ENCODE measurements at regions not wholly inside any gene's neighbourhood (a gene's known extent, or its start where the extent isn't known, plus 50 kb on each side); places are given as distances from the start of the nearest gene placed in this dataset.
A peak's percentile ranks its signal among the peaks of the same experiment; 100 is the strongest.
"Not testable (repeated sequence)": the region's sequence is repeated elsewhere in the genome, so short reads cannot be mapped to it uniquely, and the experiment has no call there.

DNA sequence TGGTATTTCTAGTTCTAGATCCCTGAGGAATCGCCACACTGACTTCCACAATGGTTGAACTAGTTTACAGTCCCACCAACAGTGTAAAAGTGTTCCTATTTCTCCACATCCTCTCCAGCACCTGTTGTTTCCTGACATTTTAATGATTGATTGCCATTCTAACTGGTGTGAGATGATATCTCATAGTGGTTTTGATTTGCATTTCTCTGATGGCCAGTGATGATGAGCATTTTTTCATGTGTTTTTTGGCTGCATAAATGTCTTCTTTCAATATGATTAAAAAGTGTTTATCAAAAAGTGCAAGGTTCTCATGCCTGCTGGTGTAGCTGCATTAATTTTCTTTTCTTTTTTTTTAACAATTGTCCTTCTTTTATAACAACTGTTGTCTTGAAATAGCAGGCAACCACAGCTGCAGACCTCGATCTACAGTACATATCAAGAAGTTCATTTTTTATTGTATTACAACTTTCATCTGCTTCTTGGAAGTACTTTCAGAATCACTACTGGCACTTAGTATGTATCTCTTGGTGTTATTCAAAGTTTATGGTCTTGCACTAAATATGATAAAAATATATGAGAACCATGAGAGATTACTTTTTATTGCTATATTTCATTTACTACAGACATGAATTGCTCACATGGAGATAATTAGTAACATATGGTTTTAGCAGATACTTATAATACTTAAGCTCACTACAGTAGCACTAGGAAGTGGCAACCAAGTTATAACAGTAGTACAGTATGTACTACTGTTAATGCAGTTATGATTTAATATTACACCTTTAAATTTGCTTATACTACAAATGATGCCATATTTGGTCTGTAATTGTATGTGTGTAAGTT is 358.0 kb downstream of the ETV1 start:
- not testable (repeated sequence) for DNase-seq

DNA sequence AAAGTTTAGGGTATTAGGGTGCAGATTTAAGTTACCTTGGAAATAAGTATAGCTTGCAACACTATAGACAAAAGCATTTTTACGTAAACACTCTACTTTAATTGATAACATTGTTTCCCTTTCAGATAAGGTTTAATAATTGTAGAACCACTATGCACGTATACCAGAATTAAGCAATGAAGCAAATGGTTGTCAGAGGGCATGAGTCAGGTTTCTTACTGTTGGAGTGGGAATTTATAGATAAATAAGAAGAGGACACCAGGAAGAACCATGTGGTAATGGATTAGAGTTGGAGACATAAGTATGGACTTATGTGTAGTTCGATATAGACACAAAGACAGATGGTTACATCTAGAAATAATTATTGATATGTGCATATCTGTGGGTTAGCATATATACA is 355.6 kb downstream of the ETV1 start:
- no peak for DNase-seq

DNA sequence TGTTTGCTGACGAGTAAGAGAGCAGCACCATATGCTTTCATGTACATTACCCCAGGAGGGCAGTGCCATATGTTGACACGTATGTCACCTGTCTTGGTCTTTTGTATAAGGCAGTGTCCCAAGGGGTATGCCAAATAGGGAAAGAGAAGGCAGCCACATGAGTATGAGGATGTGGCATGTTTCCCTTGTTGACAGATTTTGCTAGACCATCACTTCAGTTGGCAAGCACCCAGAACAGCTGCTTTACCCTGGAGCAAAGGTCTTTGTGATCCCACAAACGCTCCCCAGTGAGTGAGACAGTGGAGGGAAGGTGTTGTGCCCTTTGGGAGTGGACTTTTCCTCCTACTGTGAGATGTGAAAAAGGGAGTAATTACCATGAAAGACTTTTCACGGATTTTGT is 350.1 kb downstream of the ETV1 start:
- peak; percentile 28 for DNase-seq

DNA sequence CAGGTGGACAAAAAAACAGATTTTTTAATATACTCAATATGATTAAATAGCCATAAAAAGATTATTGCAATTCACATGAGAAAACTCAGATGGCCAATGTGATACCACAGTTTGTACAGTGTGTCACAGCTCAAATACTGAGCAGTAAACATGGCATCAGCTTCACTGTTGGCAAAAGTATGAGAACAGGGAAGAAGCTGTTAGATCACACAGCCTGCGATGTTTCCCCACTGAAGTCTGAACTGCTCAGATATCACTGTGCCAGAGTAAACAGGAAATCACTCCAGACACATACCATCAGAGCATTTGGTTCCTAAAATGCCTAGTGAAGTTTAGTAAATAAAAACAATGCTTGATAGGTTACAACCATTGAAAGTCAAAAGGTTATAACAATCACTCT is 347.8 kb downstream of the ETV1 start:
- DNase-seq: no peak

DNA sequence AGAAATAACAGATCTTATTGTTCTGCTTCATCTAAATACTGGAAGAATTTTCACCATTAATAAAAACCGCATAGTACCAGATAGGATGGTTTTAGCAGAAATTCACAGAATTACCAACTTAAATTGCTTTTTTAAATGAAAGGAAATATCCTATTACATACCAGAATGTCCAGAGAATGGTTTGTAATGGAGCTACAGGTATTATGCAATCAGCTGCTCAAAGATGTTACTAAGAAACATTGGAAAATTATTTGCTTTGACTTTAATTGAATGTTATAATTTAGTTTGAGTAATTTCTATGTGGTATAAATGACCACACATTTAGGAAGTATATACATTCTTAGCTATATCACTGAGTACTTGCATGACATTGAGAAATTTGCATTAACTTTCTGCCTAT is 338.3 kb downstream of the ETV1 start:
- no peak for DNase-seq

DNA sequence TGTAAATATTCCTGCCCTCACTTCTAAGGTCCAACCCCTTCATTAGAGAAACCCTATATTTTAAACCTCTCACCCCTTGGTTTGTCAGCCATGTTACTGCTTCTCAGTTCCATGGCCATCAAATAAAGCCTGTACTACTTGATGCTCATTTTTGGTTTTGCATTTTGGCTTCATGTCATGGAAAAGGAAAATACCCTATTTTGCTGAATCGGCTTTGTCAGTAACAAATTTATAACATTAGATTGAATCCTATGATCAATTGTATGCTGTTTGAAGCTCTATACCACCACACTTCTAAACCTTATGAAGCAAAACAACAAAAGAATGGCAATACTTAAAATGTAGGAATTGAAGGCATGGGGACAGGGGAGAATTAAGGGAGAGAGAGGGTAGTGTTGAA is 333.1 kb downstream of the ETV1 start:
- DNase-seq: no peak

DNA sequence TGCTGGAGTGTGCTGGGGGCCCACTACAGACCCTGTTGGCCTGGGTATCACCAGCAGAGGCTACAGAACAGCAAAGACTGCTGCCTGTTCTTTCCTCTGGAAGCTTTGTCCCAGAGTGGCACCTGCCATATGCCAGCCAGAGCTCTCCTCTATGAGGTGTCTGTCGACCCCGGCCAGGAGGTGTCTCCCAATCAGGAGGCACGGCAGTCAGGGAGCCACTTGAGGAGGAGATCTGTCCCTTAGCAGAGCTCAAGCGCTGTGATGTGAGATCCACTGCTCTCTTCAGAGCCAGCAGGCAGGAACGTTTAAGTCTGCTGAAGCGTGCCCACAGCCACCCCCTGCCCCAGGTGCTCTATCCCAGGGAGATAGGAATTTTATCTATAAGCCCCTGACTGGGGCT is 316.2 kb downstream of the ETV1 start:
- no peak for DNase-seq

DNA sequence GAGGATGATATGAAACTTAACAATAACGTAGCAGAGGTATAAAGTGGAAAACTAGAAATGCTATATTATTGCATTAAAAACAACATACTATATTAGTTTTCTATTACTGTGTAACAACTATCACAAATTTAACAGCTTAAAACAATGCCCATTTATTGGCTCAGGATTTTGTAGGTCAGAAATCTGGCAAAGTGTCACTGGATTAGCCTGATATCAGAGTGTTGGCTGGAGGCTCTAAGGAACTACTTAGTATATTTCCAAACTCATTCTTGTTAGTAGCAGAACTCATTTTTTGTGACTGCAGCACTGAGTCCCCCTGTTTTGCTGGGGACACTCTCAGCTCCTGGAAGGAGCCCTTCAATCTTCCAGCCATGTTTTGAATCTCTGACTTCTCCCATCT is 306.8 kb downstream of the ETV1 start:
- DNase-seq: no peak

DNA sequence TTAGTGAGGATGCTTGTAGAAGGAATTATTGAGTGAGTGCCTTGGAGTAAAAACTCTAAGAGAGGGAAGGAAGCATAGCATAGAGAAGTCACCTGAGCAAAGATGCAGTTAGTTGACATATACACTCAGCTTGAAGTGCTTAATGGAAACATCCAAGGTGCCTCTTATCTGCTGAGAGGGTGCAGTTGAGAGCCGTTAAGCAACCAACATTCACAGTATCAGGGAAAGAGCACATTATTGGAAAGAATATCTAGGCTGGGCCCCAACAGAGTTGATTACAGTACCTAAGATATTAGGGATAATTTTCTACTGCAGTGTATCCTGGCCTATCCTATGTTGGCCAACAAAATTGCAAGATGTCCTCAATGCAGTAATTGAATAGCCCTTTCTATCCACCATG is 302.0 kb downstream of the ETV1 start:
- DNase-seq: no peak

DNA sequence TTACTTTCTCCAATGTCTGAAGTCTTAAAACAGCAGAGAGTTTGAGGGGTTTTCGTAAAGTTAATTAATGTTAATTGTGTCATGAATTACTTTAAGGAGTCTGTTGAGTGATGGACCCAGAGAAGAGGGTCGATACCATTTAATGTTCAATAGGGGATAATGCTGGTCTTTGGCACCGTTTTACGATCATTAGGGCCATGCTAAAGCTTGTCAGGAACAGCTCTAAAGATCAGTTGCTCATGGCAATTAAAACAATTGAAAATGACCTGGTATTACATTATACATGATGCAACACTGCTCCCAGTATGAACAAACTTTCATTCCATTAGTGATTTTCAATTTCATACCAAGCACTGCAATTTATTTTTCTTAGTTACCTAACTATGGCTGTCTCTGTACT is 296.9 kb downstream of the ETV1 start:
- DNase-seq: no peak

DNA sequence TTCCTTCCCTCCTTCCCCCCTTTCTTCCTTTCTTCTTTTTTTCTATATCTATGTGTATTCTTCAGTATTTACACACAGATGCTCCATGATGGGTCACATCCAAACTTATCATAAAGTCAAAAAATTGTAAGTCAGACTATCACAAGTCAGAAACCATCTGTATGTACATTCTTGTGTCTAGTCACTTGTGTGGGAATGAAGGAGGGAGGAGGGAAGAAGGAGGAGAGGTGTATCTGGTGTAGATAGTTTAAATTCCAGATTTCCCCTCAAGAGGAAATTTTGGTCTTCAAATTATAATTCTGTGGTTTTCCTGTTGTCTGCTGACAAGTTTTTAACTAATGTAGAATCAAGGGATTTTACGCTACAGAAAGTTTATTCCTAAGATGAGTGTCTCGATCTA is 287.2 kb downstream of the ETV1 start:
- no peak for DNase-seq

DNA sequence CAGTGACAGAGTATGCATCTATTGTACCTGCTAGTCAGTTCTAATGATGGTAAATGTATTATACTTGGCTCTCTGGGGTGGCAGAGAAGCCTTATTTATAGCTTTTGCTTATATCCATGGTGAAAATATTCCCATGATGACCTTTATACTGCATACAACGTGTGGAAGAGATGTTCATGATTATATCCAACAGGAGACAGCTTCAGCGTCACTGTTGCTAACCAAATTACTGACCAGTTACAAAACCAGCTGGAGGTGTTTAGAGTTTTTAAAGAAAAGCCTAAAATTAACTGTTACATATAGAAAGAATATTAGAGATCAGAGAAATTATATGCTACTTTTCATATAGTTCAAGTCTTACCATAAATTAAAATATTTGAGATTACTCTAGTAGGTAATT is 280.8 kb downstream of the ETV1 start:
- no peak for DNase-seq

DNA sequence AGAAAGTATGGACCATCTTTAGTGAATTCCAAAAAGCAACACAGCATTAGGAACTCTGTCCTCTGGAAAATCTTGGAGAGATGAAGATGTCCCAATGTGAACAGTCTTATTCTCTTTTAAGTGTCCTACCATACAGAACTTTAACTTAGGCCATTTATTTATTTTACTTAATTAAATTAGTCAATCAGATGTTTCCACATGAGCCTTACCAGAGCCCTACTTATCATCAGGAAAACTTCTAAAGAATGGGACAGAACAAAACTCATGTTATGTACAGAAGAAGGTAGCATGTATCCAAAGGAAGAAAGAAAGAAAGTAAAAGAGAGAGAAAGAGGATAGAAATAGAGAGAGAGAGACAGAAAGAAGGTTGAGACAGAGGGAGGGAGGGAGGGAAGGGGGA is 276.4 kb downstream of the ETV1 start:
- DNase-seq: no peak

DNA sequence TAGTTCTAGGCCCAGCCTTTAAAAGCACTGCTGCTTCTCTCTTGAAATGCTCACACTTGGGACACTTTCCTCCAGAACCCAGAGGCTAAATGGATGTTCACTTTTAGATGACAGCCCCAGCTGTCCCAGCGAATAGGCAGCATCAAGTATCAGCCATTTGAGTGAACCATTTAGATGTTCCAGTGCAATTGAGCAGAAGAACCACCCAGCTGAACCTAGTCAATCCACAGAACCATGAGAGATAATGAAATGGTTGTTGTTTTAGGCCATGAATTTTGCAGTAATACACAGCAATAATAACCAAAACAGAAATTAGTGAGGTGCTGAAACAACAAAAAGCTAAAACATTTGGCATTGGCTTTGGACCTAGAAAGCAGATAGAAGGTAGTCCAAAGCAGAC is 273.9 kb downstream of the ETV1 start:
- DNase-seq: no peak

DNA sequence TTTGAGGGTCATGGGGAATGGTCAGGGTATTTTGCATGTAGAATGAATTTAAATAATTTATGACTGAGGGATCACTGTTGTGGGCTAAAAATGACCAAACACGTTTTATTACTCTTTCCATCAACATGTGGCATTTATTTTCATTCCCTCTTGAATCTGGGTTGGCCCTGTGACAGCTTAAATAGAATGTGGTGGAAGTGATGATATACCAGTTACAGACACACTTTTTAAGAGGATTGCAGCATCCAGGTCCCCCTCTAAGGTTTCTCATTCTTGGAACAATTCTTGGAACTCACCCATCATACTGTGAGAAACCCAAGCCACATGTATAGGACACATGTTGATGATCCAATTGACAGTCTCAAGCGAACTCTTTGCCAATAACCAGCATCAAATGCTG is 272.4 kb downstream of the ETV1 start:
- no peak for DNase-seq

DNA sequence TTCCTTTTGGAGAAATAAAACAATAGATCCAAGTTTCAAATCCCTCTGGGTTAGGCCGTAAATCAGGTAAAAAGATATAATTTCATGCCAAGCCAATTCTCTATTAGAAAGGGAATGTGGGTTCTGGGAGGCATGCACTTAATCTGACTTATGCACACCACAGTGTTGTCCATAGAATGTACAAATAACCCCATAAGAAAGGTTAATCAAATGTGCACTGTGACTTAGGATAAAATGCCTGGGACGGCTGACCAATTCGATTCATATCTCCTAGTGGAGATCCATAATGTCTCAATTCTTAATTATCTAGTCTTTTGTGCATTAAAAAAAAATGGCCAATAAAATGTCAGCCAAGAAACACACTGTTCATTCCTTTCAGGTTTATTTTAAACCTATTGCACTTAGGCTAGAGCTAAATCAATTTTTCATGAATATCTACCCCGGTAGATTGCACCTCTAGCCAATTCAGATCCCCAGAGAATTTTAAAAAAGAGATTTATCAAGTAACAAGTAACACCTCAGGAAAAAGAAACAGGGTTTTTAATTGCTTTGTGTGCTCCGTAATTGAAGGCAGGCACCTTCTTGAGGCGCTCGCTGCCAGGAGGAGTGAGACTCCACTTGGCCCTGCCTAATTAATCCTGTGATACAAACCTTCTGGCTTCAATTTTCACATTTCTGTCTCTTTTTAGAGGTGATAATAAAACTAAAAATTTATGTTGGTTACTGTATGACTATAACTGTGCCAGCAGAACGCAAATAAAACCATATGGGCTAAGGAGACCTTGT is 265.1 kb downstream of the ETV1 start:
- no peak for DNase-seq

DNA sequence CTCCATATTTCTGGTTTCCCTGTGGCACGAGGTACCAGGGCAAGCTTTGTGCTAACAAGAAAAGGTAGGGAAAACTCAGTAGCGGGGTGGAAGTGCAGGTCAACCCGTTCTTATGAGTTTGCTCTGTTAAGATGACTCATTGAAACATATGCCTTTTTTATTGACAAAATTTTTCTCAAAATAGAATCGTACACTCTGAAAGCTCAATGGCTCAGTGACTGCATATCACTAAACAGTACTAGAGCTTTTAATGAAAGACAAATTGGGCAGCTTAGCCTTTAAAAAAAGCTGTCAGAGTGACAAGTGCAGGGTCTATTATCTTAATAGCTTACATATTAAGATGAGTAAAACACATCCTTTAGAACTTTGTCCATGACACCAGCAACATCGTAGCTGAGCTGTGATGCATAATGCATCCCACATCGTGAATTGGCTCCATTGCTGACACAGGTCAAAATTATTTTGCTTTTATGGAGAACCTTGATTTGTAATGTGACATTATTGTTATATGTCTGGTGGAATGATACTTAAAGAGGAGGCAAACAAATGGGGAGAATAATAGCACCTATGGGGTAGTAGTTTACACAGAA is 264.4 kb downstream of the ETV1 start:
- DNase-seq: no peak

DNA sequence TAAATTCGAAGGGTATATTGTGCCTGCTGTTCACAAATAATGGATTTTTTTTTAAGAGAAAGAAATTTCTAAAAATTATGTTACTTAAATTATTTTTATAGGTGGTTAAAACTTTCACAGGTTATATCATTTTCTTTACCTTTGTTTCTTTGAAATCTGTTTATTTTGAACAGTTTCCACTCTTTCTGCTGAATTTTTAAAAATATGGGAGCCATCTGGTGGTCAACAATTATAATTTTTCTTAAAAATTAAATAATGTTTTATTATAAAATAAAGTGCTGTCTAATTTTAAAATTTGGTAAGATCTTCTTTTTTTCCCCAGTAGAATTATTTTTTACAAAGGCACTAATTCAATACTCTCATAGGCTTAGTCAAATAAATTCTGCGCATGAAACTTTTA is 263.9 kb downstream of the ETV1 start:
- DNase-seq: no peak

DNA sequence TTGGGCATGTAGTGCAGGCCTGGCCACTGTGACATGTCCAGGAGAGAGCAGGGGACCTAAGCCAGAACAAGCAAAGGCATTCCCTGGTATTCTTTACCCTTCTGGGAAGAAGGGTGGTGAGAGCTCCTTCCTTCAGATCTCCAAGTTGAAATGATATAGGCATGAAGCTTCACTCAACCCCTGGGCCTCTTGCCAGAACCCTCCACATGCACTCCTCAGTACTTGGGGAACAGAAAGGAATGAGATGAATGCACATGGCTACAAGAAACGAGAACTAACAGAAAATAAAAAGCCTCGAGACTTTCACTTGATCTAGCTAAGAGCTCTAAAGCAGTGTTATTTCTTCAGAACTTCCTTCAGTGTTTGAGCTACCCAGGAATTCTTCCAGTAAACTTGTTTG is 262.2 kb downstream of the ETV1 start:
- DNase-seq: no peak

DNA sequence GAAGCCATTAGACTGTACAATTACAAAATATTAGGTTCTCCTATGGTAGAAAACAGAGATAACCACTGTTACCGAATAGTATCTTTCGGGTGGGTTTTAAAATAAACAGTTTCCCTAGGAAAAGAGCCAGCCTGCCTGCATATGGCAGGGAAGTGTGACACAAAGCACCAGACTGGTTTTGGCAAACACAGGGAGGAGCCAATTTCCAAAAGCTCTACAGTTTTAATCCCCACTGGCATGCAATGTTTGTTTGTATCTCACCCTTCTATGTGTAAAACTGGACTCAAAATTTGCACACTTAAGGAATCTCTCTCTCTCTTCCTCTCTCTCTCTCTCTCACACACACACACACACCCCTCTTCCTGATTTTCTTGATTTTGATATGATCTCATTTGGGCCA is 261.7 kb downstream of the ETV1 start:
- no peak for DNase-seq

DNA sequence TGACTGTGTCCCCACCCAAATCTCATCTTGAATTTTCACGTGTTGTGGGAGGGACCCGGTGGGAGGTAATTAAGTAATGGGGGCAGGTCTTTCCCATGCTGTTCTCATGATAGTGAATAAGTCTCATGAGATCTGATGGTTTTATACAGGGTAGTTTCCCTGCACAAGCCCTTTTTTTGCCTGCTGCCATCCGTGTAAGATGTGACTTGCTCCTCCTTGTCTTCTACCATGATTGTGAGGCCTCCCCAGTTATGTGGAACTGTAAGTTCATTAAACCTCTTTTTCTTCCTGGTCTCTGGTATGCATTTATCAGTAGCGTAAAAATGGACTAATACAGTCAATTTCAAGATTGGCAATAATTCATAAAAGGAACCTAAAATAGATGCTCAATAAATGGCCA is 261.0 kb downstream of the ETV1 start:
- DNase-seq: not testable (repeated sequence)

DNA sequence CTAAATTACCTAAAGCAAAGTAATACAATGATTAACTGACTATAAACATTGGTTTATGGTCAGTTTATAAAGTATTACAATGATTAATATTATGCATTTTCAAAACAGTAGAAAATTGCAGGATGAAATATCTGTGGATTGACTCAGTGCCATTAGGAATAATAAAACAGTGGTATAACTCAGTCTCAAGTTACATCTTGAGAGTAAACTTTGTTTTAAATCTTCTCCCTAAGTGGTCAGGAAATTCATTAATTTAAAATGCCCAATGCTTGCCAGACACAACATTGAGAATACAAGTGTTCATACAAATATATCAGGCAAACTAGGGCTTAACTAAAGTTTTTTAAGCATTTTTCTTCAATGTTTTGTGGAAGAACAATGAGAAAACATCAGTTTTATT is 257.8 kb downstream of the ETV1 start:
- DNase-seq: no peak

DNA sequence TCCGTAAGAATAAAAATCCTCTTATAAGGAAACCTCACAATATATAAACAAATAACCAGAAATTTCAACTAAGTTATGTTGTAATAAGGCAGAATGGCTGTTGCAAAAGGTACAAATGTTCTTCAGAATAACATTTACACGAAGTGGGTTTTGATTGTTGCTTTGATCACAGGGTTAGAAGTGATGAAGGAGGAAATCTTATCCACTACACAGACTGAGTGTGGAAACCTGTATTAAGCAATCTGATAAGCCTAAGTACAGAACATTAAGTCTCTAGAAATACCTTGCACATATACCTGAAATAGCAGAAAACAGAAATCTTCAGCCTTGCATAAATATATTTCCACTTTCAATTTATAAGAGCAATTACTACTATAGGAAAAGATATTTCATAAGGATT is 251.9 kb downstream of the ETV1 start:
- DNase-seq: no peak

DNA sequence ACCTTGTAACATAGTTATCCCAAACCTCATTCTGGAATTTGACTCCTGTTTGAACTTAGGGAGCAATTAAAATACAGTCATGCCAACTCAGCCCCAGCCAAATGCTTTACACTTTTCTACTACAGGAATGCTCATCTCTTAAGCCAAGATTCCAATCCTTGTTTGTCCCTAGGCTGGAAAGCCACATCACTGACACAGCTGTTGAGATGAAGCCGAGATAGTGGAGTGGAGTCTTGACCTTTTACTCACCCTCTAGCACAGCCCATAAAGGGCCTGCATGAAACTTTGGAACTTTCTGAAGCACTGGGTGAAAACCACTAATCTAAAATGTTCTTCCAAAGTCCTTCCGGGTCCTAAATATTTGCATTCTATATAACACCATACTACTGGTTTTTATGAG is 247.3 kb downstream of the ETV1 start:
- no peak for DNase-seq

Data from NCI-H2029 (cell line).